IPS-18c (cell line): ENCODE measurements at regions not wholly inside any gene's neighbourhood (a gene's known extent, or its start where the extent isn't known, plus 50 kb on each side); places are given as distances from the start of the nearest gene placed in this dataset.
"Not testable (repeated sequence)": the region's sequence is repeated elsewhere in the genome, so short reads cannot be mapped to it uniquely, and the experiment has no call there.

Source experiments
- H3K4me3 ChIP-seq: 2 replicates; pipeline ENCODE4 v1.7.0; 2013; ENCODE audit warnings: low read depth, mild to moderate bottlenecking, low read length, moderate library complexity; ENCODE audit not compliant: insufficient read depth
- H3K9me3 ChIP-seq: one replicate; pipeline ENCODE4 v1.6.1; 2013; ENCODE audit warnings: mild to moderate bottlenecking, low read length, moderate library complexity; ENCODE audit not compliant: control insufficient read depth, insufficient read depth

GRCh38 chr1:200267458-200267857 lies 142.4 kb downstream of the ZNF281 start:
- H3K9me3 ChIP-seq = no peaks in the 10 kb centered on the region
- no peak overlapping the region for H3K4me3 ChIP-seq

DNA sequence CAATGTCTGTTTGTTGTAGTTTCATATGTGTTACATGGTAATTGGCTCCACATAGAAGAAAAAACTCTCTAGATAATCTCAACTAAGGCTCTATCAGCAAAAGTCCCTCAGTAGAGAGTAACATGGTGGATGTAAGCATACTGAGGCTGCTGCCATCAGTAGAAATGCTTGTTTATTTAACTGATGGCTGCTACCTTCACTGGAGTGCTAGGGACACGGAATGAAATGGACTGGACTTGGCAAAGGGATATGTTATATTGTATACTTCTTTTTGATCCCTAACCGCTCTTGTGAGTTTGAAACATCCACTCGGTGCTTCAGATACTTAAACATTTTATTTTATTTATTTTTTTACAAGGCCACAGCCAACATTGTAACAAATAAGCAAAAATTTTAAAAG lies 143.0 kb downstream of the ZNF281 start:
- H3K4me3 ChIP-seq = no peak overlapping the region
- H3K9me3 ChIP-seq = no peaks in the 10 kb centered on the region

DNA sequence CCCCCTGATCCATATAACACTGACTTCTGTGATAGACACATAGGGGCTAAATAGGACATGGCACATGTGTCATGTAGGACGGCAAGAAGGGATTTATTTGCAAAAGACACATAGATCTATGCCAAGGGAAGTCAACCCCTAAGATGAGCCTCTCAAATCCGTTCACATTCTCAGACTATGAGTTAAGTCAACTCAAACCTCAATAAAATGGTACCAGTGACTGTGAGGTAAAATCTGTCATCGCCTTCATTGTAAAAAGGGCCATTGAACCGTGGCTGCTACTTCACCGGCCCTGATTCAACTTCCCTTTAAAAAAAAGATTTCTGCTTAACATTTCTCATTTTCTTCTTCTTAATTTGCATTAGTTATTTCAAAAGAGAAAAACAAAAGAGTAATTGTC lies 144.0 kb downstream of the ZNF281 start:
- Histone ChIP-seq H3K4me3 (no peak overlapping the region), H3K9me3 (no peaks in the 10 kb centered on the region)

- no peak overlapping the region for H3K4me3 ChIP-seq
- no peaks in the 10 kb centered on the region for H3K9me3 ChIP-seq
These were observed 144.7 kb downstream of the ZNF281 start for GRCh38 chr1:200265104-200265503.

DNA sequence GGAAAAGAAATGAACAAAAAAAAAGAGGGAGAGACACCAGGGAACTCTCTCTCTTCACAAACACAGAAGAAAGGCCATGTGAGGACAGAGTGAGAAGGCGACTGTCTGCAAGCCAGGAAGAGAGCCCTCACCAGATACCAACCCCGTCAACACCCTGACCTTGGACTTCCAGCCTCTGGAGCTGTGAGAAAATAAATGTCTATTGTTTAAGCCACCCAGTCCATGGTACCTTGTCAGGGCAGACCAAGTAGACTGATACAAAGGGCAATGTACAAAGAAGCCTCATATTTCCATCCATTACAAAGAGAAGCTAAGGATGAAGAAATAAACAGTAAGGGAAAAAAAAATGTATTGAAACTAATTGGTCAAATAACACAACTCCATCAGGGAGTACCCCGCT lies 146.6 kb downstream of the ZNF281 start:
- H3K4me3 ChIP-seq = no peak overlapping the region

DNA sequence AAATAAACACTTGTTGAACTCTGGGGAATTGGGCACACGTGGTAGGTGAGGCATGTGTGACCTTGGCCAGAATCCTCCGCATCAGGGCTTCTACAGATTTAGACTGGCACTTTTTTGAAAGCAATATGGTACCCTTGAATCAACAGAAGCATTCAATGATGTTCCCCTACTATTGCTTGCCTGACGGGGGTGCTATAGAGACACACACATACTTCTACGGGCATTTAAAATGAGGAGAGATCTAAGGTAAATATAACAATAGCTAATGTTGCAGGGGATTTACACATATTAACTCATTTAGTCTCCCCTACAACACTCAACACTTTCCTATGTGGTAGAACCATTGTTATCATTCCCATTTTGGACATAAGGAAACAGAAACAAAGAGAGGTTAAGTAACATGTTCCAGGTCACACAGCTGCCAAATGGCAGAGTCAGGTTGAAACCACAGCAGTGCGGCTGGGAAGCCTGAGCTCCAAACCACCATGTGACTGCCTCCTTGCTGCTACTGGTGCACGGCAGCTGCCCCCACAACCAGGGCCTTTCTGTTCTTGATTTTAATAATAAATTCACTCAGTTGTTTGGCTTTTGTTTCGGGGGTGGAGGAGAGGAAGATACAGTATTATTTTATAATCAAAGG lies 147.4 kb downstream of the ZNF281 start:
- Histone ChIP-seq H3K9me3 (no peaks in the 10 kb centered on the region), H3K4me3 (no peak overlapping the region)

More for the DNA sequence above, 146.6 kb downstream of the ZNF281 start:
- H3K9me3 ChIP-seq = no peaks in the 10 kb centered on the region

- H3K9me3 ChIP-seq = no peaks in the 10 kb centered on the region
These were observed 149.1 kb downstream of the ZNF281 start for GRCh38 chr1:200260597-200261335.

DNA sequence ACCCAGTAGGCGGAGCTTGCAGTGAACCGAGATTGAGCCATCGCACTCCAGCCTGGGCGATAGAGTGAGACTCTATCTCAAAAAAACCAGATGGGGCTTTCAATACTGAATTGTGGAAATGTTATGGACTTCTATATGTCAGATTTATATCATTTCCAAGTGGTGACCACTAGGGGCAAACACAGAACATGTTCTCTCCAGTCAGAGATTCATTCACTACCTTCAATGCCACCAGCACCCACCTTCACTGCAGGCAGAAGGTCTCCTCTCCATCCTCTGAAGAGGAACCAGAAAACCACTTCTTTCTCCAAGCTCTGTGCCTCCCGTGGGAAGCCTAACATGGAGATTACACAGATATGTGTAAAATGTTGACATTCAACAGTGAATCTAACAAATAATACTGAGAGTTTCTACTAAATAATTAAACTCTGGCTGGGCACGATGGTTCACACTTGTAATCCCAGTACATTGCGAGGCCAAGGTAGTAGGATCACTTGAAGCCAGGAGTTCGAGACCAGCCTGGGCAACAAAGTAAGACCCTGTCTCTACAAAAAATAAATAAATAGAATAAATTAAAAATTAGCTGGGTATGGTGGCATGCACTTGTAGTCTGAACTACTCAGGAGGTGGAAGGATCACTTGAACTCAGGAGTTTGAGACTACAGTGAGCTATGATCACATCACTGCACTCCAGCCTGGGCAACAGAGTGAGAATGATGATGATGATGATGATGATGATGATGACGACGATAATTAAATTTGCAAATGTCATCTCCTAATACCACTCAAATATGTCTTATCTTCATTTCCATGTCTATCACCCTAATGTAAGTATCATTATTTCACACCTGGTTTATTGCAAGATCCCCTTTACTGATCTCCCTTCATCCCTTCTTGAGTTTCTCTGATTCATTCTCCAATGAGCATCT lies 151.1 kb downstream of the ZNF281 start:
- Histone ChIP-seq H3K4me3 (no peak overlapping the region), H3K9me3 (no peaks in the 10 kb centered on the region)

More at GRCh38 chr1:200260597-200261335, 149.1 kb downstream of the ZNF281 start:
- no peak overlapping the region for H3K4me3 ChIP-seq

DNA sequence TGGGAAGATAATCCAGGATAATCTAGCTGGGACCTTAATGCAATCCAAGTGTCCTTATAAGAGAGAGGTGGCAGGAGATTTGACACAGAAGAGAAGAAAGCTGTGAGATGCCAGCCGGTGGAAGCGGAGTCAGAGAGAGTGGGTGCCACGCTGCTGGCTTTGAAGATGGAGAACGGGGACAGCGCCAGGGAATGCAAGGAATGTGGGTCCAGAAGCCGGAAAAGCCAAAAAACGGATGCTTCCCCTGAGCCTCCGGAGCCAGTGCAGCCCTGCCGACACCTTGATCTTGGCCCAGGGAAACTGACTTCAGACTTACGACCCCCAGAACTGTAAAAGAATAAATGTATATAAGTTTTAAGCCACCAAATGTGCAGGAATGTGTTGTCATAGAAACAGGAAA lies 152.6 kb downstream of the ZNF281 start:
- no peaks in the 10 kb centered on the region for H3K9me3 ChIP-seq
- no peak overlapping the region for H3K4me3 ChIP-seq

GRCh38 chr1:200254602-200255001 lies 155.2 kb downstream of the ZNF281 start:
- not testable (repeated sequence) for H3K4me3 ChIP-seq, H3K9me3 ChIP-seq

DNA sequence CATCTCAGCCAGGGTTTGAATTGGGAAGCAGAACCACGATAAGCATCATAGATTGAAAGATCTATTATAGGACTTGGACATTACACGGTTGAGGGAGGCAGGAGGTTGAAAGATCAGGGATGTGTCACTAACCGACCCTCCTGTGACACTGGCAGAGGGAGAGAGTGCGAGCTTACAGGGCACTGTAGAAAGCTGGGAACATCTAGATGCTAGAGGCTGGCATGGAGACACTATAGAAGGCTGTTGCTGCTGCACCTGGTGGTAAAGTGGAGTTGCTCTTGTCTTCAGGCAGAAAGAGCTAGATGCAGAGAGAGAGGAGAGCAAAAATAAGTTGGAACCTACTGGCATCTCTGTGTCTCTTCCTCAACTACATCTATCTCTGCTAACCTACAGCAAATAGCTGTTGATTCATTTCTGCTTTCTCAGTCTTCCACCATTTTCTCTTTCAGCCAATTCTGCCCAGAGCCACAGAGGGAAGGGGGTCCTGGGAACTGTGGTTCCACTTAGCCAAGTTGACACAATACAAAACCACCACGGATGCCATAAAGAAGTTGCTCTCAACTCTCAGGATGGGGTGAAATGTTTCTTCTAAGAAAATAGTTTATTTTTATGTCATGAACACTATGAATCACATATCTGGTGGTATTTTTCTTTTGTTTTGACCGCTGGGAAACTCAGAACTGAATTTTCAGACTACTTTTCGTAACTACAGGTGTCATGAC lies 155.9 kb downstream of the ZNF281 start:
- H3K4me3 ChIP-seq = no peak overlapping the region
- H3K9me3 ChIP-seq = no peaks in the 10 kb centered on the region

- Histone ChIP-seq H3K9me3 (no peaks in the 10 kb centered on the region), H3K4me3 (no peak overlapping the region)
These were observed 157.3 kb downstream of the ZNF281 start for GRCh38 chr1:200252531-200252930.

GRCh38 chr1:200250469-200250868 lies 159.4 kb downstream of the ZNF281 start:
- H3K9me3 ChIP-seq = no peaks in the 10 kb centered on the region
- no peak overlapping the region for H3K4me3 ChIP-seq

DNA sequence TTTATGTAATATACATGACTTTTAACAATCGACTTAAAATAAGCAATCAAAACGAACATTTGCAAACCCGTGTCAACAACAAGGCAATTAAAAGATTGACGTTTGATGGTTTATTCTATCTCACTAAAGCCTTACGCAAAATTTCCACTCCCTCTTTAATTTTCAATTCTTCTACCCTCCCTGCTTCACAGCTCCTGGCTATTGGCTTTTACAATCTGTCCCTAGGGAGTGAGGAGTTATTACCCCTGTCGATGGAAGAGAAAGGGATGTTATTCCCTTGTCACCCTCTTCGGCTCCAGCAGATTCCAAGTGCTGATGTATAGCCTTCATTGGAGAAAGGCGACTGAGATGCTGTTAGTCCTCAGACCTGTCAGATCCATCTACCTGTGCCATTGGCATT lies 161.3 kb downstream of the ZNF281 start:
- no peaks in the 10 kb centered on the region for H3K9me3 ChIP-seq
- no peak overlapping the region for H3K4me3 ChIP-seq

- H3K4me3 ChIP-seq = no peak overlapping the region
- no peaks in the 10 kb centered on the region for H3K9me3 ChIP-seq
These were observed 162.3 kb downstream of the ZNF281 start for GRCh38 chr1:200247518-200247917.

DNA sequence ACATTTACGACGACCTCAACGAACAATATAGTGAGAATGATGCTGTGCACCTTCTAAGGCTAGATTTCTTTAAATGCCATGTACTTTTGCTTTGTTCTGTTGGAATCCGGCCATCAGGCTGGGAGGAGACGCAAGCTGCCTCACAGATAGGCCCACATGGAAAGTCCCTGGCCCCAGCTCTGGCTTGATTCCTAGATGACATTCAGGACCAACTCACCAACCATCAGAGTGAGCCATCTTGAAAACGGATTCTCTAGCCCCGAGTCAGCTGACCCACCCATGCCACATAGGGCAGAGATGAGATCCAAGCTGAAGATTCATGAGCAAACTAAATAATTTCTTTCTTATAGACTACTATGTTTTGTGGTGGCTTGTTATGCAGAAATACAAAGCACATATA lies 164.4 kb downstream of the ZNF281 start:
- no peak overlapping the region for H3K4me3 ChIP-seq
- no peaks in the 10 kb centered on the region for H3K9me3 ChIP-seq

DNA sequence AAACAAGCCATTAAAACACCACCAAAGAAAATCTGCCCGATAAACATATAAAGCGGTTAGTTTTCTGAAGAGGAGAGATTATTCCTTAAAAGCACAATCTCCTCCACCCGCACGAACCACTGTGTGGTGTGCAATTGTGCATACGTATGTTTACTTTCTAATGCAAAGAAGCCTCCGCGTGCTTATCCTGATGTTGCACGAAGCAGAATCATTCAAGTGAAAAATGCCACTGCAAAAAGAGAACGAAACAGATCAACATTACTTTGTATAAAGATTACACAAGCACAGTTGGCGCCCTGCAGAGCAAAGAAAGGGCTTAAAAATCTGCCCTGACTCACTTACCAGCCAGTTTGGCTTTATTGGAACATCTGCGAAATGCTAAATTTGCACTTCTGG lies 166.8 kb downstream of the ZNF281 start:
- Histone ChIP-seq H3K4me3 (no peak overlapping the region), H3K9me3 (no peaks in the 10 kb centered on the region)
